ENCODE measurements at regions not wholly inside any gene's neighbourhood (a gene's known extent, or its start where the extent isn't known, plus 50 kb on each side); places are given as distances from the start of the nearest gene placed in this dataset.
"Not testable (repeated sequence)": the region's sequence is repeated elsewhere in the genome, so short reads cannot be mapped to it uniquely, and the experiment has no call there.

- DNase-seq, result no peak
- H3K4me3 ChIP-seq (ENCODE audit: insufficient read depth, low read depth, low read length), result no peak overlapping the region
- H3K27me3 ChIP-seq (ENCODE audit: control insufficient read depth, insufficient read depth, low read length), result no peaks in the 10 kb centered on the region
- no peaks in the 10 kb centered on the region for H3K36me3 ChIP-seq (replicated peaks; ENCODE audit: control insufficient read depth, insufficient read depth, low read length)
Observed at GRCh38 chr12:46659824-46660223, 166.0 kb downstream of the SLC38A4 start.

GRCh38 chr12:46659032-46659650 is 166.7 kb downstream of the SLC38A4 start:
- no peaks in the 10 kb centered on the region for H3K27me3 ChIP-seq (ENCODE audit: control insufficient read depth, insufficient read depth, low read length)
- no peak for DNase-seq
- no peaks in the 10 kb centered on the region for H3K36me3 ChIP-seq (replicated peaks; ENCODE audit: control insufficient read depth, insufficient read depth, low read length)
- no peak overlapping the region for H3K4me3 ChIP-seq (ENCODE audit: insufficient read depth, low read depth, low read length)

GRCh38 chr12:46657453-46658411 is 168.1 kb downstream of the SLC38A4 start:
- H3K27me3 ChIP-seq (ENCODE audit: control insufficient read depth, insufficient read depth, low read length), result no peaks in the 10 kb centered on the region
- H3K4me3 ChIP-seq (ENCODE audit: insufficient read depth, low read depth, low read length), result no peak overlapping the region
- H3K36me3 ChIP-seq (replicated peaks; ENCODE audit: control insufficient read depth, insufficient read depth, low read length), result no peaks in the 10 kb centered on the region
- no peak for DNase-seq

- not testable (repeated sequence) for H3K4me3 ChIP-seq (ENCODE audit: insufficient read depth, low read depth, low read length); H3K27me3 ChIP-seq (ENCODE audit: control insufficient read depth, insufficient read depth, low read length); H3K36me3 ChIP-seq (replicated peaks; ENCODE audit: control insufficient read depth, insufficient read depth, low read length); DNase-seq
Observed at GRCh38 chr12:46655984-46656383, 169.8 kb downstream of the SLC38A4 start.

GRCh38 chr12:46653311-46653710 is 172.5 kb downstream of the SLC38A4 start:
- no peaks in the 10 kb centered on the region for H3K36me3 ChIP-seq (replicated peaks; ENCODE audit: control insufficient read depth, insufficient read depth, low read length)
- H3K4me3 ChIP-seq (ENCODE audit: insufficient read depth, low read depth, low read length), result no peak overlapping the region

GRCh38 chr12:46652692-46653091 is 173.1 kb downstream of the SLC38A4 start:
- no peak overlapping the region for H3K4me3 ChIP-seq (ENCODE audit: insufficient read depth, low read depth, low read length)
- no peak for DNase-seq
- H3K27me3 ChIP-seq (ENCODE audit: control insufficient read depth, insufficient read depth, low read length), result no peaks in the 10 kb centered on the region
- no peaks in the 10 kb centered on the region for H3K36me3 ChIP-seq (replicated peaks; ENCODE audit: control insufficient read depth, insufficient read depth, low read length)

More at GRCh38 chr12:46653311-46653710, 172.5 kb downstream of the SLC38A4 start:
- H3K27me3 ChIP-seq (ENCODE audit: control insufficient read depth, insufficient read depth, low read length), result no peaks in the 10 kb centered on the region
- DNase-seq, result no peak

- H3K4me3 ChIP-seq (ENCODE audit: insufficient read depth, low read depth, low read length), result no peak overlapping the region
- H3K27me3 ChIP-seq (ENCODE audit: control insufficient read depth, insufficient read depth, low read length), result no peaks in the 10 kb centered on the region
- DNase-seq, result no peak
- H3K36me3 ChIP-seq (replicated peaks; ENCODE audit: control insufficient read depth, insufficient read depth, low read length), result no peaks in the 10 kb centered on the region
Observed at GRCh38 chr12:46650688-46651087, 175.1 kb downstream of the SLC38A4 start.

- no peak for DNase-seq
- Histone ChIP-seq H3K27me3 (ENCODE audit: control insufficient read depth, insufficient read depth, low read length) (no peaks in the 10 kb centered on the region), H3K4me3 (ENCODE audit: insufficient read depth, low read depth, low read length) (no peak overlapping the region), H3K36me3 (replicated peaks; ENCODE audit: control insufficient read depth, insufficient read depth, low read length) (no peaks in the 10 kb centered on the region)
Observed at GRCh38 chr12:46649433-46649832, 176.4 kb downstream of the SLC38A4 start.

- no peaks in the 10 kb centered on the region for H3K27me3 ChIP-seq (ENCODE audit: control insufficient read depth, insufficient read depth, low read length)
- DNase-seq, result no peak
- H3K4me3 ChIP-seq (ENCODE audit: insufficient read depth, low read depth, low read length), result no peak overlapping the region
- H3K36me3 ChIP-seq (replicated peaks; ENCODE audit: control insufficient read depth, insufficient read depth, low read length), result no peaks in the 10 kb centered on the region
Observed at GRCh38 chr12:46647034-46647433, 178.8 kb downstream of the SLC38A4 start.

- DNase-seq, result not testable (repeated sequence)
Observed at GRCh38 chr12:46641649-46642048, 184.1 kb downstream of the SLC38A4 start.

GRCh38 chr12:46635818-46636217 is 190.0 kb downstream of the SLC38A4 start:
- Histone ChIP-seq H3K36me3 (replicated peaks; ENCODE audit: control insufficient read depth, insufficient read depth, low read length) (no peaks in the 10 kb centered on the region), H3K27me3 (ENCODE audit: control insufficient read depth, insufficient read depth, low read length) (no peaks in the 10 kb centered on the region), H3K4me3 (ENCODE audit: insufficient read depth, low read depth, low read length) (no peak overlapping the region)
- DNase-seq, result no peak

More at GRCh38 chr12:46641649-46642048, 184.1 kb downstream of the SLC38A4 start:
- H3K36me3 ChIP-seq (replicated peaks; ENCODE audit: control insufficient read depth, insufficient read depth, low read length); H3K4me3 ChIP-seq (ENCODE audit: insufficient read depth, low read depth, low read length); H3K27me3 ChIP-seq (ENCODE audit: control insufficient read depth, insufficient read depth, low read length): not testable (repeated sequence)

- Histone ChIP-seq H3K36me3 (replicated peaks; ENCODE audit: control insufficient read depth, insufficient read depth, low read length) (no peaks in the 10 kb centered on the region), H3K27me3 (ENCODE audit: control insufficient read depth, insufficient read depth, low read length) (no peaks in the 10 kb centered on the region), H3K4me3 (ENCODE audit: insufficient read depth, low read depth, low read length) (no peak overlapping the region)
- no peak for DNase-seq
Observed at GRCh38 chr12:46629331-46630229, 196.2 kb downstream of the SLC38A4 start.

GRCh38 chr12:46628176-46628575 is 197.6 kb downstream of the SLC38A4 start:
- H3K4me3 ChIP-seq (ENCODE audit: insufficient read depth, low read depth, low read length), result no peak overlapping the region
- no peak for DNase-seq
- no peaks in the 10 kb centered on the region for H3K27me3 ChIP-seq (ENCODE audit: control insufficient read depth, insufficient read depth, low read length)
- H3K36me3 ChIP-seq (replicated peaks; ENCODE audit: control insufficient read depth, insufficient read depth, low read length), result no peaks in the 10 kb centered on the region

GRCh38 chr12:46627686-46628085 is 198.1 kb downstream of the SLC38A4 start:
- no peak for DNase-seq
- Histone ChIP-seq H3K27me3 (ENCODE audit: control insufficient read depth, insufficient read depth, low read length) (no peaks in the 10 kb centered on the region), H3K36me3 (replicated peaks; ENCODE audit: control insufficient read depth, insufficient read depth, low read length) (no peaks in the 10 kb centered on the region), H3K4me3 (ENCODE audit: insufficient read depth, low read depth, low read length) (no peak overlapping the region)

Data from H7 (cell line).